Tibial nerve (tissue), 4 donors: ENCODE measurements at regions not wholly inside any gene's neighbourhood (a gene's known extent, or its start where the extent isn't known, plus 50 kb on each side); places are given as distances from the start of the nearest gene placed in this dataset.

Experiments
- CTCF ChIP-seq, 5 experiments: fragments of 200-600 bp in 3 of 5; fragments of 450-650 bp in 2 of 5; sonication (generic) in 3 of 5; IDR thresholded peaks; one replicate each; pipeline ENCODE4 v1.5.1; 2016 to 2019; ENCODE audit warnings: antibody characterized with exemption in 5 of 5, mild to moderate bottlenecking in 3 of 5, moderate library complexity in 2 of 5
- EP300 ChIP-seq, 2 donors: sonication (generic); formaldehyde crosslinking; IDR thresholded peaks; one replicate each; pipeline ENCODE4 v1.6.1; 2017; ENCODE audit warnings: antibody characterized with exemption in 2 of 2, mild to moderate bottlenecking in 1 of 2

GRCh38 chr17:77526728-77527350 is 386.1 kb downstream of the SEC14L1 start:
- no peak for TF ChIP-seq CTCF (IDR thresholded peaks at IDR 0.05)
- TF ChIP-seq EP300 (IDR thresholded peaks at IDR 0.05), result no peak
